ENCODE measurements at regions not wholly inside any gene's neighbourhood (a gene's known extent, or its start where the extent isn't known, plus 50 kb on each side); places are given as distances from the start of the nearest gene placed in this dataset.
A peak's percentile ranks its signal among the peaks of the same experiment; 100 is the strongest.

GRCh38 chr2:195047955-195048354, 609.1 kb upstream of the SLC39A10 start:
- H3K4me1 ChIP-seq: no peaks in the 10 kb centered on the region
- WGBS: 90% methylated on average over 2 of the region's 2 CpGs
- TF ChIP-seq POLR2A (IDR thresholded peaks at IDR 0.05): no peak
- TF ChIP-seq CTCF (IDR thresholded peaks at IDR 0.05): no peak
- TF ChIP-seq EP300 (IDR thresholded peaks at IDR 0.05): no peak
- no peak for TF ChIP-seq POLR2AphosphoS5 (IDR thresholded peaks at IDR 0.05)
- no peaks in the 10 kb centered on the region for H3K36me3 ChIP-seq
- H3K27ac ChIP-seq: no peak overlapping the region
- H3K9me3 ChIP-seq: no peaks in the 10 kb centered on the region
- H3K4me3 ChIP-seq: no peak overlapping the region
- DNase-seq (ENCODE audit: low spot score in 2 of 2): no peak
- H3K27me3 ChIP-seq: no peaks in the 10 kb centered on the region

GRCh38 chr2:195044801-195045200, 612.2 kb upstream of the SLC39A10 start:
- no peak overlapping the region for H3K27ac ChIP-seq
- no peaks in the 10 kb centered on the region for H3K36me3 ChIP-seq
- TF ChIP-seq EP300 (IDR thresholded peaks at IDR 0.05) (no peak), POLR2A (IDR thresholded peaks at IDR 0.05) (no peak), CTCF (IDR thresholded peaks at IDR 0.05) (no peak), POLR2AphosphoS5 (IDR thresholded peaks at IDR 0.05) (no peak)
- no peaks in the 10 kb centered on the region for H3K4me1 ChIP-seq
- no peak overlapping the region for H3K4me3 ChIP-seq
- no peak for DNase-seq (ENCODE audit: low spot score in 2 of 2)
- no peaks in the 10 kb centered on the region for H3K27me3 ChIP-seq
- WGBS: 94% methylated on average over 1 of the region's 1 CpG
- no peaks in the 10 kb centered on the region for H3K9me3 ChIP-seq

DNA sequence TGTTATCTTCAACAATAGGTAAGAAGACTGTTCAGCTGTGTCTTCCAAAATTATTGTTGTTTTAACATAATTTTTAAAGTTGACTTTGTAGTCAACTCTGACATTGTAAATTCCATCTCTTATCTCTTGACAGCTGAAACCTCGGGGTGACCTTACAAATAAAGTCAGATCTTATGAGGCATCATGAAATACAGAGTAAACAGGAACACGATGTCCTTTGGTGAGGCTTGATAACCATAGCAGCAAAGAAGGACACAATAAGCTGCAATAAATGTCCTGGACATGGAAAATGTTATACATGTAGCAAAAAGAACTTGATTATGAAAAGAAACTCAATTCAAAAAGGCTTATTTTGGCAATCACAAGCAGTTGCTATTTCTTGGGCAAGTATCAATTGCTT, 618.9 kb upstream of the SLC39A10 start:
- no peak for TF ChIP-seq POLR2A (IDR thresholded peaks at IDR 0.05)
- no peak for TF ChIP-seq EP300 (IDR thresholded peaks at IDR 0.05)
- TF ChIP-seq POLR2AphosphoS5 (IDR thresholded peaks at IDR 0.05): peak in 1 of 3 donors; percentile 81
- no peak for TF ChIP-seq CTCF (IDR thresholded peaks at IDR 0.05)
- 20% methylated on average over 2 of the region's 2 CpGs for WGBS
- Histone ChIP-seq H3K27ac (no peak overlapping the region), H3K4me3 (no peak overlapping the region), H3K9me3 (no peaks in the 10 kb centered on the region), H3K4me1 (no peaks in the 10 kb centered on the region), H3K27me3 (no peaks in the 10 kb centered on the region), H3K36me3 (no peaks in the 10 kb centered on the region)
- no peak for DNase-seq (ENCODE audit: low spot score in 2 of 2)

- Histone ChIP-seq H3K4me3 (no peak overlapping the region), H3K27me3 (no peaks in the 10 kb centered on the region), H3K36me3 (no peaks in the 10 kb centered on the region), H3K27ac (peak overlapping the region; percentile 8), H3K9me3 (no peaks in the 10 kb centered on the region), H3K4me1 (no peaks in the 10 kb centered on the region)
- no peak for DNase-seq (ENCODE audit: low spot score in 2 of 2)
- WGBS: 61% methylated on average over 2 of the region's 2 CpGs
- TF ChIP-seq POLR2AphosphoS5 (IDR thresholded peaks at IDR 0.05): no peak
- no peak for TF ChIP-seq EP300 (IDR thresholded peaks at IDR 0.05)
- no peak for TF ChIP-seq CTCF (IDR thresholded peaks at IDR 0.05)
- no peak for TF ChIP-seq POLR2A (IDR thresholded peaks at IDR 0.05)
Measured at GRCh38 chr2:195037045-195037444, 620.0 kb upstream of the SLC39A10 start.

DNA sequence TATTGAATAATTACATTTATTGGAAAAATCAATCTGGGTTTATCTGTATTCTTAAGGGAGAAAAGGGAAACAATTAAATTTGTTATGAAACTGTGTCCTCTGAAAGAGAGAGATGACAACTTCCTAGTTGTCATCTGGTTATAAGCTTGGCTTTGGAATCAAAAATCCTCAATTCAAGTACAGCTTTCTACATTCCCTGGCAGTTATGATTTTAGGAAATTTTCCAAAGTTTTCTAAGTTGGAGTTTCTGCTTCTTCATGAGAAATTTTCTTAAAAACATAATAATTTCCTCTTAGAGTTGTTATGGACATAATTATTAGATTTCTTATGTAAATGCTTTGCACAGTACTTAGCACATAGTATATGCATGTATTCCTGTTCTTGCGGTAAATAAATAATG, 625.6 kb upstream of the SLC39A10 start:
- TF ChIP-seq CTCF (IDR thresholded peaks at IDR 0.05) (no peak), POLR2A (IDR thresholded peaks at IDR 0.05) (no peak), POLR2AphosphoS5 (IDR thresholded peaks at IDR 0.05) (no peak), EP300 (IDR thresholded peaks at IDR 0.05) (no peak)
- Histone ChIP-seq H3K4me1 (peaks cover 3% of the 10 kb centered on the region), H3K27ac (peak overlapping the region; percentile 34), H3K9me3 (no peaks in the 10 kb centered on the region), H3K4me3 (no peak overlapping the region), H3K27me3 (no peaks in the 10 kb centered on the region), H3K36me3 (no peaks in the 10 kb centered on the region)
- DNase-seq (ENCODE audit: low spot score in 2 of 2): no peak
- 94% methylated on average over 1 of the region's 1 CpG for WGBS

Data from suprapubic skin (tissue), 4 donors.